ENCODE measurements at regions not wholly inside any gene's neighbourhood (a gene's known extent, or its start where the extent isn't known, plus 50 kb on each side); places are given as distances from the start of the nearest gene placed in this dataset.

DNA sequence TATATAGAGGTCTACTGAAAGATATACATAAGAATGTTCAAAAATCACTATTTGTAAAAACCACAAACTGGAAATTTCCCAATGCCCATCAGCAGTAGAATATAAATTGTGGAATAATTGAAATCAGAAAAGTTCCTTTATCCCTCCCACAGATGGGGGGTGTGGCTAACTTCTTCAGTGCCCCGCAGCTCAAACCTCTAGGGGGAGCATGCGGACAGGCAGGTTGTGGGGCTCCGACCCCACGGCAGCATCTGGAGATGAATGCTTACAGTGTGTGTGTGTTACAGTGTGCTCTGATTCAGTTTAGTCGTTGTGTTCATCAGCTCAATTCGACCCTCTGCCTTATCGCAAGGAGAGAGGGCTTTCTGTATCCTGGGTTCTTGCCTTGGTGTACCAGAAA is 262.1 kb upstream of the LRRC7 start:
- ATAC-seq: peak in 1 of 2 experiments; percentile 39; a peak in 1 of 6 replicates
- TF ChIP-seq ATOH8 (CRISPR knock-in tag; IDR thresholded peaks at IDR 0.05; ENCODE audit: low read depth) (no peak), RARB (CRISPR knock-in tag; IDR thresholded peaks at IDR 0.05) (no peak)

GRCh38 chr1:69312055-69312732 is 255.5 kb upstream of the LRRC7 start:
- no peaks in the 10 kb centered on the region for H3K9me3 ChIP-seq
- H3K4me2 ChIP-seq: no peak overlapping the region
- 38% methylated on average over 15 of the region's 18 CpGs for WGBS (ENCODE audit: missing lambda C conversion rate)
- TF ChIP-seq NFE2L2 (conservative IDR thresholded peaks at IDR 0.05; ENCODE audit: low read length) (no peak), ZC3H11A (IDR thresholded peaks at IDR 0.05) (no peak), FOSL2 (IDR thresholded peaks at IDR 0.05) (no peak), FOSL2 (CRISPR knock-in tag; IDR thresholded peaks at IDR 0.05) (no peak), POLR2AphosphoS2 (conservative IDR thresholded peaks at IDR 0.05; ENCODE audit: low read length) (no peak), SREBF2 (IDR thresholded peaks at IDR 0.05) (no peak), BHLHE40 (IDR thresholded peaks at IDR 0.05; ENCODE audit: low read depth, low read length) (no peak), NPAS2 (CRISPR knock-in tag; IDR thresholded peaks at IDR 0.05; ENCODE audit: borderline replicate concordance) (no peak)
- no peak overlapping the region for H3K4me3 ChIP-seq
- no peak for ATAC-seq
- FAIRE-seq: no peak
- CTCF ChIA-PET: no interaction called here
- H3K27ac ChIP-seq: no peak overlapping the region
- no peak for DNase-seq (ENCODE audit: low read depth in 1 of 2, low spot score in 1 of 2)
- H3K4me1 ChIP-seq: no peaks in the 10 kb centered on the region
- POLR2A ChIA-PET: no interaction called here

More for the DNA sequence above, 262.1 kb upstream of the LRRC7 start:
- no peak overlapping the region for H3K4me2 ChIP-seq
- ChIA-PET CTCF (no interaction called here), POLR2A (no interaction called here)
- FAIRE-seq (no peak), DNase-seq (ENCODE audit: low read depth in 1 of 2, low spot score in 1 of 2) (peak in 1 of 2 experiments; percentile 12)
- 0% methylated on average over 4 of the region's 7 CpGs for WGBS (ENCODE audit: missing lambda C conversion rate)
- no peaks in the 10 kb centered on the region for H3K9me3 ChIP-seq
- H3K4me3 ChIP-seq: no peak overlapping the region
- no peak overlapping the region for H3K27ac ChIP-seq
- H3K4me1 ChIP-seq: no peaks in the 10 kb centered on the region

GRCh38 chr1:69313118-69313517 is 254.6 kb upstream of the LRRC7 start:
- ChIA-PET POLR2A (no interaction called here), CTCF (no interaction called here)
- TF ChIP-seq BHLHE40 (IDR thresholded peaks at IDR 0.05; ENCODE audit: low read depth, low read length) (no peak), PBX3 (IDR thresholded peaks at IDR 0.05) (no peak), ZSCAN20 (CRISPR knock-in tag; IDR thresholded peaks at IDR 0.05) (no peak), FOXS1 (CRISPR knock-in tag; IDR thresholded peaks at IDR 0.05) (no peak), CHD2 (IDR thresholded peaks at IDR 0.05; ENCODE audit: low read length, partially characterized antibody) (no peak), CTCF (IDR thresholded peaks at IDR 0.05) (no peak), TP53 (CRISPR knock-in tag; IDR thresholded peaks at IDR 0.05) (no peak), KDM1A (IDR thresholded peaks at IDR 0.05; ENCODE audit: low read depth) (no peak), EP300 (IDR thresholded peaks at IDR 0.05) (no peak), GATA3 (IDR thresholded peaks at IDR 0.05; ENCODE audit: borderline replicate concordance) (no peak)
- H3K9me3 ChIP-seq: no peaks in the 10 kb centered on the region
- FAIRE-seq (no peak), DNase-seq (ENCODE audit: low read depth in 1 of 2, low spot score in 1 of 2) (no peak), ATAC-seq (no peak)
- H3K4me1 ChIP-seq: no peaks in the 10 kb centered on the region
- no peak overlapping the region for H3K27ac ChIP-seq
- no peak overlapping the region for H3K4me3 ChIP-seq
- 2% methylated on average over 11 of the region's 11 CpGs for WGBS (ENCODE audit: missing lambda C conversion rate)
- H3K4me2 ChIP-seq: no peak overlapping the region

All from A549 (cell line).